HCT116 (cell line): ENCODE measurements at regions not wholly inside any gene's neighbourhood (a gene's known extent, or its start where the extent isn't known, plus 50 kb on each side); places are given as distances from the start of the nearest gene placed in this dataset.

Experiments used
- EZH2 ChIP-seq: fragments of 200-600 bp; sonication (generic); IDR thresholded peaks from 2 replicates; pipeline ENCODE4 v1.6.1; 2017; ENCODE audit warnings: antibody characterized with exemption, mixed run types
- POLR2A ChIP-seq: IDR thresholded peaks from 2 replicates; pipeline ENCODE4 v1.7.0; 2011; ENCODE audit warnings: borderline replicate concordance; ENCODE audit not compliant: insufficient read depth, insufficient read length; ENCODE audit errors: extremely low read depth
- ZFX ChIP-seq: fragments of 450-650 bp; IDR thresholded peaks from 2 replicates; pipeline ENCODE4 v1.6.1; 2017
- TF ChIP-seq, protein P1 (sequence below), 3 experiments: fragments of 200-600 bp in 1 of 3; sonication (generic) in 1 of 3; IDR thresholded peaks in 2 of 3; conservative IDR thresholded peaks in 1 of 3; 2 replicates each; pipeline ENCODE4 v1.5.1; 2012 to 2017; ENCODE audit warnings: low read depth in 2 of 3, low read length in 2 of 3, antibody characterized with exemption in 1 of 3, borderline replicate concordance in 1 of 3, control low read depth in 1 of 3, mild to moderate bottlenecking in 1 of 3, mixed read lengths in 1 of 3, mixed run types in 1 of 3, moderate library complexity in 1 of 3; ENCODE audit not compliant: insufficient read depth in 1 of 3

DNA sequence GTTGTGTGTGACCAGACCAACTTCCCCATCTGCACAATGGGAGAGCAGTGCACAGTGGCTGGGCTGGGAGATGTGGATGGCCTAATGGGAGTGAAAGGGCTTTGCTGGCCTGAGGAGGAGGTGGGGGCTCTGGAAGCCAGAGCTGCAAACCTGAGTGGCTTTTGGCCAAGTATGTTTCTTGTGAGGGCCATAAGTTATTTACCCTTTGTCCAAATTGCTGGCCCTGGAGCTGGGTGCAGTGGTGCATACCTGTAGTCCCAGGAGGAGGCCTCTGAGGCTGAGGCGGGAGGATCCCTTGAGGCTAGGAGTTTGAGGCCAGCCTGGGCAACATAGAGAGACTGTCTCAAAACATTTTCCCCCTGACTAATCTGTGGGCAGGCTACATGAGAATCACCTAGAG, 129.1 kb downstream of the WNT7A start:
- TF ChIP-seq POLR2A (no peak), EZH2 (no peak), ZFX (no peak)
- TF ChIP-seq, protein P1, sequence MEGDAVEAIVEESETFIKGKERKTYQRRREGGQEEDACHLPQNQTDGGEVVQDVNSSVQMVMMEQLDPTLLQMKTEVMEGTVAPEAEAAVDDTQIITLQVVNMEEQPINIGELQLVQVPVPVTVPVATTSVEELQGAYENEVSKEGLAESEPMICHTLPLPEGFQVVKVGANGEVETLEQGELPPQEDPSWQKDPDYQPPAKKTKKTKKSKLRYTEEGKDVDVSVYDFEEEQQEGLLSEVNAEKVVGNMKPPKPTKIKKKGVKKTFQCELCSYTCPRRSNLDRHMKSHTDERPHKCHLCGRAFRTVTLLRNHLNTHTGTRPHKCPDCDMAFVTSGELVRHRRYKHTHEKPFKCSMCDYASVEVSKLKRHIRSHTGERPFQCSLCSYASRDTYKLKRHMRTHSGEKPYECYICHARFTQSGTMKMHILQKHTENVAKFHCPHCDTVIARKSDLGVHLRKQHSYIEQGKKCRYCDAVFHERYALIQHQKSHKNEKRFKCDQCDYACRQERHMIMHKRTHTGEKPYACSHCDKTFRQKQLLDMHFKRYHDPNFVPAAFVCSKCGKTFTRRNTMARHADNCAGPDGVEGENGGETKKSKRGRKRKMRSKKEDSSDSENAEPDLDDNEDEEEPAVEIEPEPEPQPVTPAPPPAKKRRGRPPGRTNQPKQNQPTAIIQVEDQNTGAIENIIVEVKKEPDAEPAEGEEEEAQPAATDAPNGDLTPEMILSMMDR (IDR thresholded peaks at IDR 0.05 in 2 of 3, conservative IDR thresholded peaks at IDR 0.05 in 1 of 3; ENCODE audit: borderline replicate concordance in 1 of 3, insufficient read depth in 1 of 3, low read depth in 2 of 3, low read length in 2 of 3) = no peak
